GM12892 (cell line): ENCODE measurements at regions not wholly inside any gene's neighbourhood (a gene's known extent, or its start where the extent isn't known, plus 50 kb on each side); places are given as distances from the start of the nearest gene placed in this dataset.

Experiments
- POLR2A ChIP-seq: IDR thresholded peaks from 2 replicates; pipeline ENCODE4 v1.6.1; 2011; ENCODE audit warnings: low read depth, low read length, control low read depth
- TAF1 ChIP-seq: IDR thresholded peaks from 2 replicates; pipeline ENCODE4 v1.6.1; 2011; ENCODE audit warnings: low read depth, mild to moderate bottlenecking, control low read depth, low read length, borderline replicate concordance

GRCh38 chr3:186476541-186476940, 67.6 kb downstream of the CRYGS start:
- TF ChIP-seq POLR2A, result no peak
- TF ChIP-seq TAF1, result no peak
